ENCODE measurements at regions not wholly inside any gene's neighbourhood (a gene's known extent, or its start where the extent isn't known, plus 50 kb on each side); places are given as distances from the start of the nearest gene placed in this dataset.

- DNase-seq = no peak
Observed at GRCh38 chr12:116497051-116497591, 62.1 kb upstream of the MAP1LC3B2 start.

- no peak for DNase-seq
Observed at GRCh38 chr12:116498471-116498870, 60.7 kb upstream of the MAP1LC3B2 start.

- no peak for DNase-seq
Observed at GRCh38 chr12:116502141-116502725, 56.9 kb upstream of the MAP1LC3B2 start.

GRCh38 chr12:116502989-116503496 lies 56.1 kb upstream of the MAP1LC3B2 start:
- DNase-seq = no peak

GRCh38 chr12:116504438-116504837 lies 54.7 kb upstream of the MAP1LC3B2 start:
- DNase-seq = no peak

GRCh38 chr12:116506697-116507064 lies 52.5 kb upstream of the MAP1LC3B2 start:
- no peak for DNase-seq

GRCh38 chr12:116508145-116509121 lies 50.7 kb upstream of the MAP1LC3B2 start:
- DNase-seq = no peak

All from activated CD4-positive, alpha-beta T cell treated with anti-CD3 and anti-CD28 coated beads for 4 hours (primary cell).